Pancreas (tissue), 10 donors: ENCODE measurements at regions not wholly inside any gene's neighbourhood (a gene's known extent, or its start where the extent isn't known, plus 50 kb on each side); places are given as distances from the start of the nearest gene placed in this dataset.

Experiments used
- ATAC-seq, 4 donors: fragments of 200-7000 bp; cut with Tn5 transposase; one replicate each; pipeline versions ENCODE4 v1.8.0 to v1.9.1; 2020; ENCODE audit warnings: mild to moderate bottlenecking in 4 of 4, moderate library complexity in 4 of 4
- DNase-seq, 6 donors: peaks; one replicate each; pipeline ENCODE4 v3.0.0-alpha.2; 2020
- FAIRE-seq: peaks from 2 replicates; lab custom pipeline; 2012; peaks lifted over from hg19 to GRCh38; lab: Jason Lieb, UNC
- H3K27ac ChIP-seq, 4 donors: fragments of 200-600 bp; sonication (generic); 1 replicate in 3 of 4; 2 replicates in 1 of 4; pipeline versions ENCODE4 v1.5.0 to v1.8.0; 2020
- H3K27me3 ChIP-seq, 4 donors: fragments of 200-600 bp; one replicate each; pipeline ENCODE4 v1.8.0; 2021
- H3K36me3 ChIP-seq, 3 donors: fragments of 200-600 bp; sonication (generic) in 1 of 3; one replicate each; pipeline versions ENCODE4 v1.5.0 to v1.8.0; 2020 to 2021
- H3K4me1 ChIP-seq, 3 donors: fragments of 200-600 bp; one replicate each; pipeline ENCODE4 v1.8.0; 2021
- H3K4me3 ChIP-seq, 4 donors: fragments of 200-600 bp; sonication (generic) in 2 of 4; one replicate each; pipeline versions ENCODE4 v1.5.0 to v1.8.0; 2020 to 2021
- H3K9me3 ChIP-seq, 4 donors: fragments of 200-600 bp; one replicate each; pipeline ENCODE4 v1.8.0; 2021
- CTCF ChIP-seq, 4 donors: fragments of 200-600 bp; sonication (generic) in 3 of 4; IDR thresholded peaks; one replicate each; pipeline versions ENCODE4 v1.5.0 to v1.8.0; 2021; ENCODE audit warnings: antibody characterized with exemption in 4 of 4
- WGBS, 2 donors: extraction: QIAGEN DNeasy Blood & Tissue Kit; methylation state at CpG; one replicate each; pipeline ENCODE4 v1.1.7; 2013; 5-methylcytosine and 5-hydroxymethylcytosine counted together
- intact Hi-C, 3 donors: fragments of 100-400 bp; cut with DNase I; formaldehyde crosslinking; loops; one replicate each; pipeline versions ENCODE4 v1.11.1 to v1.14.2; 2022
- donor health status: healthy with polysubstance abuse.
- donor health status: DM: no; HTN: no; CAD: no; lungs with moderate emphysema.
- donor health status: DM: no; HTN: no; CAD: no.
- donor health status: control.
- donor health status: control.
- donor health status: Bipolar disorder and iron deficiency.
- donor health status: DM: yes; HTN: yes; CAD: no.
- donor health status: DM: no; HTN: no; CAD: no.
- donor health status: DM: no; HTN: no; CAD: no.
- donor health status: DM: yes; HTN: yes; CAD: no.

- H3K27ac ChIP-seq: no peak overlapping the region
- no peak for FAIRE-seq
- no peaks in the 10 kb centered on the region for H3K9me3 ChIP-seq
- H3K4me1 ChIP-seq: peaks cover 0 to 3% (median 0%) of the 10 kb centered on the region in 3 donors
- ATAC-seq: no peak
- H3K36me3 ChIP-seq: peaks cover 0 to 8% (median 0%) of the 10 kb centered on the region in 3 donors
- intact Hi-C loops: no loop called here
- no peak for TF ChIP-seq CTCF (IDR thresholded peaks at IDR 0.05)
- 84 to 91% methylated on average over 9 of the region's 9 CpGs for WGBS, 2 donors
- no peaks in the 10 kb centered on the region for H3K27me3 ChIP-seq
- DNase-seq: no peak
- no peak overlapping the region for H3K4me3 ChIP-seq
These were observed 141.1 kb downstream of the TLR5 start for GRCh38 chr1:223001653-223002634.

- no peaks in the 10 kb centered on the region for H3K9me3 ChIP-seq
- DNase-seq (no peak), FAIRE-seq (no peak), ATAC-seq (no peak)
- no peaks in the 10 kb centered on the region for H3K27me3 ChIP-seq
- no peak for TF ChIP-seq CTCF (IDR thresholded peaks at IDR 0.05)
- 92 to 97% methylated on average over 9 of the region's 9 CpGs for WGBS, 2 donors
- peaks cover 0 to 3% (median 0%) of the 10 kb centered on the region in 3 donors for H3K4me1 ChIP-seq
- no peak overlapping the region for H3K27ac ChIP-seq
- intact Hi-C loops: no loop called here
- peaks cover 0 to 8% (median 0%) of the 10 kb centered on the region in 3 donors for H3K36me3 ChIP-seq
- H3K4me3 ChIP-seq: no peak overlapping the region
These were observed 139.5 kb downstream of the TLR5 start for GRCh38 chr1:223003549-223003948.

GRCh38 chr1:223006371-223006770 is 136.7 kb downstream of the TLR5 start:
- H3K9me3 ChIP-seq: no peaks in the 10 kb centered on the region
- no peak overlapping the region for H3K27ac ChIP-seq
- no peak for ATAC-seq
- peaks cover 0 to 8% (median 0%) of the 10 kb centered on the region in 3 donors for H3K36me3 ChIP-seq
- H3K4me3 ChIP-seq: no peak overlapping the region
- TF ChIP-seq CTCF (IDR thresholded peaks at IDR 0.05): no peak
- WGBS, 2 donors: 91 to 93% methylated on average over 5 of the region's 5 CpGs
- intact Hi-C loops: no loop called here
- FAIRE-seq: no peak
- no peaks in the 10 kb centered on the region for H3K4me1 ChIP-seq
- DNase-seq: no peak
- no peaks in the 10 kb centered on the region for H3K27me3 ChIP-seq

- ATAC-seq (peak in 2 of 4 donors; percentile 48 to 60), DNase-seq (no peak)
These were observed 136.0 kb downstream of the TLR5 start for GRCh38 chr1:223006917-223007648.

More at GRCh38 chr1:223006917-223007648, 136.0 kb downstream of the TLR5 start:
- Histone ChIP-seq H3K9me3 (no peaks in the 10 kb centered on the region), H3K4me1 (no peaks in the 10 kb centered on the region), H3K27ac (no peak overlapping the region), H3K27me3 (no peaks in the 10 kb centered on the region), H3K4me3 (no peak overlapping the region), H3K36me3 (peaks cover 0 to 8% (median 0%) of the 10 kb centered on the region in 3 donors)
- intact Hi-C loops: no loop called here
- WGBS, 2 donors: 60 to 66% methylated on average over 11 of the region's 11 CpGs
- no peak for FAIRE-seq
- no peak for TF ChIP-seq CTCF (IDR thresholded peaks at IDR 0.05)
